ENCODE measurements at regions not wholly inside any gene's neighbourhood (a gene's known extent, or its start where the extent isn't known, plus 50 kb on each side); places are given as distances from the start of the nearest gene placed in this dataset.

DNA sequence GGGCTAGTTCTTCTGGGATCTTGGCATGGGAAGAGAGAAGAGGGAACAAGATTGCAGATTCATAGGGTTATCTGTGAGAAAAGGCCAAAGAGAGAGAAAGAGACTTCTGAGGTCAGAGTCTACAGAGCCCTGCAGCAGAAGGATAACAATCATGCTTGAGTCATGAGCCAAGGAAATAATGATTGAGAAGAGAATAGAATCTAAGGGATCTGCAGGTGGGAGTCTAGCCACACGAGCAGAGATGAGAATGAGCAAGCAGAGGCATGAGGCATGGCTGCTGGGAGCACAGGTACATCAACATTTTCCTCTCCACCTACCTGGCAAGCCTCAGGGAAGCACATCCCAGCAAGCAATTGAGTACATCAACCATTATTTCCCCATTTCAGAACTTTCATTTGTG is 303.7 kb downstream of the LRIG3 start:
- Mint-ChIP-seq H3K4me3 (no peak overlapping the region), H3K27ac (no peak overlapping the region), H3K36me3 (ENCODE audit: low read depth) (no peaks in the 10 kb centered on the region), H3K4me1 (ENCODE audit: low read depth) (no peaks in the 10 kb centered on the region), H3K9me3 (no peaks in the 10 kb centered on the region), H3K27me3 (no peaks in the 10 kb centered on the region)
- TF ChIP-seq, protein P1, sequence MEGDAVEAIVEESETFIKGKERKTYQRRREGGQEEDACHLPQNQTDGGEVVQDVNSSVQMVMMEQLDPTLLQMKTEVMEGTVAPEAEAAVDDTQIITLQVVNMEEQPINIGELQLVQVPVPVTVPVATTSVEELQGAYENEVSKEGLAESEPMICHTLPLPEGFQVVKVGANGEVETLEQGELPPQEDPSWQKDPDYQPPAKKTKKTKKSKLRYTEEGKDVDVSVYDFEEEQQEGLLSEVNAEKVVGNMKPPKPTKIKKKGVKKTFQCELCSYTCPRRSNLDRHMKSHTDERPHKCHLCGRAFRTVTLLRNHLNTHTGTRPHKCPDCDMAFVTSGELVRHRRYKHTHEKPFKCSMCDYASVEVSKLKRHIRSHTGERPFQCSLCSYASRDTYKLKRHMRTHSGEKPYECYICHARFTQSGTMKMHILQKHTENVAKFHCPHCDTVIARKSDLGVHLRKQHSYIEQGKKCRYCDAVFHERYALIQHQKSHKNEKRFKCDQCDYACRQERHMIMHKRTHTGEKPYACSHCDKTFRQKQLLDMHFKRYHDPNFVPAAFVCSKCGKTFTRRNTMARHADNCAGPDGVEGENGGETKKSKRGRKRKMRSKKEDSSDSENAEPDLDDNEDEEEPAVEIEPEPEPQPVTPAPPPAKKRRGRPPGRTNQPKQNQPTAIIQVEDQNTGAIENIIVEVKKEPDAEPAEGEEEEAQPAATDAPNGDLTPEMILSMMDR (IDR thresholded peaks at IDR 0.05) = no peak
- ChIA-PET POLR2A (no interaction called here), CTCF (no interaction called here)
- no peak for DNase-seq
- intact Hi-C loops (cut with micrococcal nuclease) = no loop called here
- ATAC-seq = no peak

DNA sequence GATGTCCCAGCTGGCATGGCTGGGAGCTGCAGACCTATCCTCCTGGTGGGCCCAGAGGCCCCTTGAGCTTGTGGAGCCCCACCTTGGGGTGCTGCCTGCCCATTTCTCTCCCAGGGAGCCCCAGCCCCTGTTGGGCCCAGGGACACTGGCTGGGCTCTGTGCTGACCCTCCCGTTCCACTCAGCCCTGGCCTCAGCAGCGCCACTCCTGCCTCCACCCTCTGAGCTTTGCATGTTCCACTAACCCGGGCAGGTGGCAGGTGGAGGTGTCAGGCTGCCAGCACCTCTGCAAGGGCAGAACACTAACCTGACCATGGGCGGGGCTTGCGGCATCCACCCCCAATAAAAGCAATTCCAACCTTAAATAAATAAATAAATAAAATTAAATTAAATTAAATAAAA is 299.2 kb downstream of the LRIG3 start:
- Mint-ChIP-seq H3K4me3 (no peak overlapping the region), H3K36me3 (ENCODE audit: low read depth) (no peaks in the 10 kb centered on the region), H3K27me3 (no peaks in the 10 kb centered on the region), H3K4me1 (ENCODE audit: low read depth) (no peaks in the 10 kb centered on the region), H3K27ac (no peak overlapping the region), H3K9me3 (peaks cover 2% of the 10 kb centered on the region)
- TF ChIP-seq, protein P1 (IDR thresholded peaks at IDR 0.05) = no peak
- intact Hi-C loops (cut with micrococcal nuclease) = no loop called here
- ChIA-PET CTCF (no interaction called here), POLR2A (interaction anchor here (0.6 kb wide), 1 partner anchor 339 kb away, joined by 3 read pairs; no protein-coding TSS in a partner anchor)
- no peak for ATAC-seq
- no peak for DNase-seq

DNA sequence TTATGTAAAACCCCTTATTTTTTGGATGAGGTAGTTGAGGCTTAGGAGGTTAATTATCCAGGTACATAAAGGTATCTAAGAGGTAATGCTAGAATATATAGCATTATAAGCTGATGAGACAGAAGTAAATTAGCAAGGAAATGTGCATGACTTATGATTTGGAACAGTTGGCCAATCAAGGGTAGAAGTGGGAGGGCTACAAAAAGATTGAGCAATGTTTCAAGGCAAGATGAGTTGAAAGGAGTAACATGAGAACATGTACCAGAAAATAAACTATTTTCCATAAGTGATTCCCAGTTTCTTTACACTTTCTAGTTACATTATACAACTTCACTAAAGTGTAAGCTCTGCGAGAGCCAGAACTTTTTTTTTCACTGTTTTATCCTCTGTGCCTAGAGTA is 290.9 kb downstream of the LRIG3 start:
- POLR2A ChIA-PET = no interaction called here
- Mint-ChIP-seq H3K27ac (no peak overlapping the region), H3K4me3 (no peak overlapping the region), H3K36me3 (ENCODE audit: low read depth) (no peaks in the 10 kb centered on the region), H3K9me3 (peaks cover 2% of the 10 kb centered on the region), H3K27me3 (no peaks in the 10 kb centered on the region), H3K4me1 (ENCODE audit: low read depth) (no peaks in the 10 kb centered on the region)
- CTCF ChIA-PET = no interaction called here
- intact Hi-C loops (cut with micrococcal nuclease) = no loop called here
- TF ChIP-seq, protein P1 (IDR thresholded peaks at IDR 0.05) = no peak
- DNase-seq = no peak
- ATAC-seq = no peak

DNA sequence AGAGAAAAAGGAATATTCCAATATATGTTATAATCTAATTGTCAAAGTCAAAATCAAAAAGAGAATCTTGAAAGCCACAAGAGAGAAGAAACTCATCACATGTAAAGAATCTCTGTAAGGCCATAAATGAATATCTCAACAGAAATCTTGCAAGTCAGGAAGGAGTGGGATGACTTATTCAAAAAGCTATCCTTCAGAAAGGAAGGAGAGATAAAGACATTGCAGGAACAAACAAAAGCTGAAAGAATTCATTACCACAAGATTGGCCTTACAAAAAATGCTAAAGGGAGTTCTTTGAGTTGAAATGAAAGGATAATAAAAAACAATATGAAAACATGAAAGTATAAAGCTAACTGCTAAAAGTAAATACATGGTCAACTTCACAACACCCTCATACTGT is 286.8 kb downstream of the LRIG3 start:
- POLR2A ChIA-PET = no interaction called here
- no peak overlapping the region for H3K27ac Mint-ChIP-seq
- CTCF ChIA-PET = no interaction called here
- no peaks in the 10 kb centered on the region for H3K4me1 Mint-ChIP-seq (ENCODE audit: low read depth)
- no peak for ATAC-seq
- intact Hi-C loops (cut with micrococcal nuclease) = no loop called here
- H3K36me3 Mint-ChIP-seq (ENCODE audit: low read depth) = no peaks in the 10 kb centered on the region
- H3K4me3 Mint-ChIP-seq = no peak overlapping the region
- no peaks in the 10 kb centered on the region for H3K9me3 Mint-ChIP-seq
- no peaks in the 10 kb centered on the region for H3K27me3 Mint-ChIP-seq
- TF ChIP-seq, protein P1 (IDR thresholded peaks at IDR 0.05) = no peak
- DNase-seq = no peak

DNA sequence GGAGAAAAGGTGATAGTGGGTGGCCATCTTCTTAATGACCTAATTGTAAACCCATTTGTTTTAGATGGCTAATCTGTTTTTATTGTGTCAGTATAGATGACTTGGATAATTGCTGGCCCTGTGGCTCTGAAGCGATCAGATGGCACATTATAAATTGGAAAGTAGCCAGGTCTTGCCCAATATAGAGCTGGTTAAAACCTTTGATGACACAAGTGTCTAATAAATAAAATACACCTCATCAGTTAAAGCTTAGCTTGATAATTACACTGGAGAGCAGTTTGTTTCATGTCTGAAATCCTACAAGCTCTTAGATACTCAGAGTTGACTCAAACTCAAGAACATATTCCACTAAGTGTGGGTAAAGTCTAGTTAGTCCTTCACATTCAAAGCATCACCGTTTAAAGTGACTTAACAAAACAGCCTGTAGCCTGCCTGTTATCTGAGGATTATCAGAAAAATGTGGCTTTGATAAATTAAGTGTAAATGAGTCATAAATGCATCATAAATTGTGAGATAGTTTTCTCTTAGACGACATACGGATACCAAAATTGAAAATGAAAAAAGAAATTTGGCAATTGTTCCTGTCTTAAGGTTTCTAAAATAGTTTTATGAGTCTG is 280.9 kb downstream of the LRIG3 start:
- H3K4me3 Mint-ChIP-seq = no peak overlapping the region
- H3K9me3 Mint-ChIP-seq = no peaks in the 10 kb centered on the region
- no peaks in the 10 kb centered on the region for H3K27me3 Mint-ChIP-seq
- DNase-seq (no peak), ATAC-seq (no peak)
- TF ChIP-seq, protein P1 (IDR thresholded peaks at IDR 0.05) = no peak
- POLR2A ChIA-PET = no interaction called here
- no peaks in the 10 kb centered on the region for H3K36me3 Mint-ChIP-seq (ENCODE audit: low read depth)
- CTCF ChIA-PET = no interaction called here
- no peaks in the 10 kb centered on the region for H3K4me1 Mint-ChIP-seq (ENCODE audit: low read depth)
- H3K27ac Mint-ChIP-seq = no peak overlapping the region
- intact Hi-C loops (cut with micrococcal nuclease) = no loop called here
